Spleen (tissue), 11 donors: ENCODE measurements at regions not wholly inside any gene's neighbourhood (a gene's known extent, or its start where the extent isn't known, plus 50 kb on each side); places are given as distances from the start of the nearest gene placed in this dataset.

ENCODE experiments used
- DNase-seq: peaks from one replicate; pipeline ENCODE4 v3.0.0-alpha.2; 2020
- H3K27ac ChIP-seq, 8 donors: fragments of 200-600 bp; sonication (generic) in 7 of 8; 1 replicate in 4 of 8; 2 replicates in 4 of 8; pipeline versions ENCODE4 v1.5.0 to v1.8.0; 2016 to 2021; ENCODE audit warnings: inconsistent platforms in 4 of 8, mild to moderate bottlenecking in 4 of 8, moderate library complexity in 1 of 8
- H3K27me3 ChIP-seq, 7 donors: fragments of 200-600 bp; sonication (generic) in 6 of 7; replicated peaks in 1 of 7; 1 replicate in 4 of 7; 2 replicates in 3 of 7; pipeline versions ENCODE4 v1.5.0 to v1.8.0; 2016 to 2021; ENCODE audit warnings: inconsistent platforms in 3 of 7, mild to moderate bottlenecking in 1 of 7
- H3K36me3 ChIP-seq, 6 donors: fragments of 200-600 bp; sonication (generic) in 5 of 6; 1 replicate in 4 of 6; 2 replicates in 2 of 6; pipeline versions ENCODE4 v1.5.0 to v1.8.0; 2016 to 2021; ENCODE audit warnings: inconsistent platforms in 2 of 6
- H3K4me1 ChIP-seq, 6 donors: fragments of 200-600 bp; sonication (generic) in 5 of 6; 1 replicate in 3 of 6; 2 replicates in 3 of 6; pipeline versions ENCODE4 v1.5.0 to v1.8.0; 2016 to 2021; ENCODE audit warnings: inconsistent platforms in 3 of 6
- H3K4me3 ChIP-seq, 8 donors: fragments of 200-600 bp; sonication (generic) in 7 of 8; 1 replicate in 4 of 8; 2 replicates in 4 of 8; pipeline versions ENCODE4 v1.5.0 to v1.8.0; 2016 to 2021; ENCODE audit warnings: inconsistent platforms in 4 of 8, mild to moderate bottlenecking in 4 of 8, moderate library complexity in 2 of 8
- H3K9me3 ChIP-seq, 8 donors: fragments of 200-600 bp; sonication (generic) in 7 of 8; 1 replicate in 4 of 8; 2 replicates in 4 of 8; pipeline versions ENCODE4 v1.5.0 to v1.8.0; 2016 to 2021; ENCODE audit warnings: inconsistent platforms in 4 of 8
- POLR2A ChIP-seq, 3 donors: fragments of 450-650 bp; IDR thresholded peaks; one replicate each; pipeline ENCODE4 v1.5.1; 2017; ENCODE audit warnings: antibody characterized with exemption in 3 of 3, mild to moderate bottlenecking in 1 of 3
- POLR2AphosphoS5 ChIP-seq, 3 donors: sonication (generic); formaldehyde crosslinking; IDR thresholded peaks; one replicate each; pipeline ENCODE4 v1.5.1; 2017; ENCODE audit warnings: antibody characterized with exemption in 3 of 3
- WGBS, 5 donors: extraction: QIAGEN DNeasy Blood & Tissue Kit in 3 of 5; methylation state at CpG; one replicate each; pipeline versions ENCODE4 v1.1.5 to v1.1.7; 2013 to 2018; 5-methylcytosine and 5-hydroxymethylcytosine counted together
- intact Hi-C: fragments of 100-400 bp; cut with DNase I; formaldehyde crosslinking; loops from one replicate; pipeline ENCODE4 v1.15.0; 2023; ENCODE audit warnings: low total_unique reads
- TF ChIP-seq, protein P1 (sequence below), 11 experiments: fragments of 200-600 bp in 7 of 11; fragments of 450-650 bp in 4 of 11; sonication (generic) in 4 of 11; IDR thresholded peaks in 8 of 11; conservative IDR thresholded peaks in 3 of 11; 1 replicate in 7 of 11; 2 replicates in 4 of 11; pipeline versions ENCODE4 v1.4.0 to v1.8.0; 2016 to 2021; ENCODE audit warnings: antibody characterized with exemption in 11 of 11, inconsistent platforms in 4 of 11, mild to moderate bottlenecking in 1 of 11
- donor health status: healthy with polysubstance abuse.
- donor health status: DM: no; HTN: no; CAD: no; lungs with moderate emphysema.
- donor health status: DM: no; HTN: no; CAD: no.
- donor health status: Bipolar disorder and iron deficiency.
- donor health status: healthy.
- donor health status: DM: no; HTN: no; CAD: no.
- donor health status: DM: yes; HTN: yes; CAD: no.

DNA sequence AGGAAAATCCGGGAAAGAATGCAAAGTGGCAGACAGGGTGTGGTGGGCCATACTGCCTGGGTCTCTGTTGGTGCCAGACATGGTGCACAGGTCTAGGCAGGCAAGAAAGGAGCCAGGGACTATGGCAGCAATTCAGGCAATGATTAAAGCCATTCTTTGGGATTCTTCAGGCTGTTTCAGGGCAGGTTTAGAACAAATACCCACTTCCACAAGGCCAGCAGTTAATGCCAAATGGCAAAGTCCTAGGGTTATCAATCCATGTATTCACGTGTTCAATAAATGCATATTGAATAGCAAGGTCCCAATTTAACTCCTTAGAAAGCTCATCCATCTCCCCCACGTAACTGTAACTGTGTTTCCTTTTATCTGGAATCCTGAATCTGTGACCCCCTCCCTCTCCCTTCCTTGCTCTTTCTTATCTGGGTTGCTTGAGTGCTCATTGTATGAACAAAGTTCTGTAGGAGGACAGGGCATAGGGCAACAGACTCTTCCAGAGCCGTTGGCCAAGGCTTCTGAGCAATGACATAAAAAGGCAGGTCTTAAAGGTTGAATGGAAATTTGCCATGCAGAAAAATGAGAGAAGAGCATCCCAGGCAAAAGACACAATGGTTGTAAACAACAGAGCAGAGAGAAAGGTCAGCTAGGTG is 146.8 kb upstream of the KLHL29 start:
- no peak overlapping the region for H3K4me3 ChIP-seq
- TF ChIP-seq POLR2A (IDR thresholded peaks at IDR 0.05) (no peak), POLR2AphosphoS5 (IDR thresholded peaks at IDR 0.05) (no peak)
- no peak for DNase-seq
- H3K9me3 ChIP-seq = no peaks in the 10 kb centered on the region
- no peaks in the 10 kb centered on the region for H3K36me3 ChIP-seq
- WGBS, 5 donors = 63 to 73% (median 69%) methylated on average over 4 of the region's 4 CpGs
- intact Hi-C loops = no loop called here
- no peak overlapping the region for H3K27ac ChIP-seq
- no peaks in the 10 kb centered on the region for H3K27me3 ChIP-seq
- H3K4me1 ChIP-seq = no peaks in the 10 kb centered on the region

DNA sequence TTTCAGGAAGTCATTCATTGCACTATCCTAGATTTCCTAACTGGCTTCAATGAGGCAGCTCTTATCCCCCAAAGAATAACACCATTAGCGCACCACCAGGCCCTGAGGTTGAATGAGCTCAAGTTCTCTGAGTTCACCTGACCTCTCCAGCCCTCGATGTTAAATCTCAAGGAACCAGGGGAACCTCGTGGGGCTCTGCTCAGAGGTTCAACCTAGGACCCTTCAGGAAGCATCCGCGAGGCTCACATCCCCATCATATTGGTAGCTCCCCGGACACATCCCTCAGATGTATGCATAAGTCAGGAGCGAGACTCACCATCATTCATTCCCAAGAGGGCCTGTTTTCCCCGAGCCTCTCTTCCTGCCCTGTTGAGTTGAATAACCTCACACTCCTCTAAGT is 145.6 kb upstream of the KLHL29 start:
- TF ChIP-seq POLR2A (IDR thresholded peaks at IDR 0.05) (no peak), POLR2AphosphoS5 (IDR thresholded peaks at IDR 0.05) (no peak)
- TF ChIP-seq, protein P1, sequence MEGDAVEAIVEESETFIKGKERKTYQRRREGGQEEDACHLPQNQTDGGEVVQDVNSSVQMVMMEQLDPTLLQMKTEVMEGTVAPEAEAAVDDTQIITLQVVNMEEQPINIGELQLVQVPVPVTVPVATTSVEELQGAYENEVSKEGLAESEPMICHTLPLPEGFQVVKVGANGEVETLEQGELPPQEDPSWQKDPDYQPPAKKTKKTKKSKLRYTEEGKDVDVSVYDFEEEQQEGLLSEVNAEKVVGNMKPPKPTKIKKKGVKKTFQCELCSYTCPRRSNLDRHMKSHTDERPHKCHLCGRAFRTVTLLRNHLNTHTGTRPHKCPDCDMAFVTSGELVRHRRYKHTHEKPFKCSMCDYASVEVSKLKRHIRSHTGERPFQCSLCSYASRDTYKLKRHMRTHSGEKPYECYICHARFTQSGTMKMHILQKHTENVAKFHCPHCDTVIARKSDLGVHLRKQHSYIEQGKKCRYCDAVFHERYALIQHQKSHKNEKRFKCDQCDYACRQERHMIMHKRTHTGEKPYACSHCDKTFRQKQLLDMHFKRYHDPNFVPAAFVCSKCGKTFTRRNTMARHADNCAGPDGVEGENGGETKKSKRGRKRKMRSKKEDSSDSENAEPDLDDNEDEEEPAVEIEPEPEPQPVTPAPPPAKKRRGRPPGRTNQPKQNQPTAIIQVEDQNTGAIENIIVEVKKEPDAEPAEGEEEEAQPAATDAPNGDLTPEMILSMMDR (IDR thresholded peaks at IDR 0.05 in 8 of 11, conservative IDR thresholded peaks at IDR 0.05 in 3 of 11) = no peak
- Histone ChIP-seq H3K27me3 (no peaks in the 10 kb centered on the region), H3K4me1 (no peaks in the 10 kb centered on the region), H3K4me3 (no peak overlapping the region), H3K36me3 (no peaks in the 10 kb centered on the region), H3K27ac (no peak overlapping the region), H3K9me3 (no peaks in the 10 kb centered on the region)
- intact Hi-C loops = no loop called here
- 87 to 94% (median 90%) methylated on average over 8 of the region's 8 CpGs for WGBS, 5 donors
- DNase-seq = no peak

DNA sequence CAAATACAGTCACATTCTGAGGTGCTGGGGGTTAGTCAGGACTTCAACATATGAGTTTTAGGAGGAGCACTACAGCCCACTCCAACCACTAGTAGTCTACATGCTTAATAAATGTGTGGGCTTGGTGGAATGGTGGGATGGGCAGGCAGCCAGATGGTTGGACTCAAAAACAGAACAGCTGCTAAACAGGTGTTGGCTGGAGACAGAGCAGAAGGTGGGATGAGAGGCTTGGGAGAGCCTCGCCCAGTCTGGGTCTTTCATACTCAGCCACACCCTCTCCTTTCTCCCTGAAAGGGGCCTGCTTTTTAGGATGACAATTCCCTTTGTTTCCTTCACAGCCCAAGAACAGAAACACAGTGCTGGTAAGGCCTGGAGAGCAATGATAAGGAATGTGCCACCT is 143.9 kb upstream of the KLHL29 start:
- Histone ChIP-seq H3K4me3 (no peak overlapping the region), H3K4me1 (no peaks in the 10 kb centered on the region), H3K9me3 (no peaks in the 10 kb centered on the region), H3K36me3 (no peaks in the 10 kb centered on the region), H3K27ac (no peak overlapping the region), H3K27me3 (no peaks in the 10 kb centered on the region)
- TF ChIP-seq POLR2AphosphoS5 (IDR thresholded peaks at IDR 0.05) (no peak), POLR2A (IDR thresholded peaks at IDR 0.05) (no peak)
- TF ChIP-seq, protein P1 (IDR thresholded peaks at IDR 0.05 in 8 of 11, conservative IDR thresholded peaks at IDR 0.05 in 3 of 11) = no peak
- intact Hi-C loops = no loop called here
- no peak for DNase-seq
- 67 to 90% (median 77%) methylated on average over 1 of the region's 1 CpG for WGBS, 5 donors

DNA sequence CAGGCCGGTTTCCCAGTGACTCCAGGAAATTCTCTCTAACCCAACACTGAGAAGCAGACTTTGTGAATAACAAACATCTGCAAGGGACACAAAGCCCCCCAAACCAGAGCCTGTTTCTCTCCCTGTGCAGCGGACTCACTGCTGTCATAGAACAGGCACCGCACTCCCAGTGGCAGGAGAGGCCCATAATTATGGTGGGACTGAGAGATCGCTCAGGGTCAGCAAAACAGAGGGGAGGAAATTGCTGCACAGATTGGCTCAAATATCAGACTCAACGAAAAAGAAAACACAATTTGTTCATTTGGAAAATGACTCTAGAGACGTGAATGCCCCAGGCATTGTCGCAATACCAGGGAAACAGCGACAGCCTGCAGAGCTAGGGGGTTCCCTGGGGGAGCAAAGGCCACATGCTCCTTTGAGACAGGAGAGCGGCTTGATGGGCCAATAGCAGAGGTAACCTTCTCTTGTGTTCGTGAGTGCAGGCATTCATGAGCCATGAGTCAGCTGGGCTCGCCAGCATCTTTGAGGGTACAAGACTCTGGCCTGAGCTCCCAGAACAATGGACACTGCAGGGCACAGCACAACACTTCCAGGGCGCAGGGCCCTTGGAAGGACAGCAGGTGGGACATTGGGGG is 143.3 kb upstream of the KLHL29 start:
- no peaks in the 10 kb centered on the region for H3K4me1 ChIP-seq
- no peak for DNase-seq
- 85 to 92% (median 89%) methylated on average over 12 of the region's 12 CpGs for WGBS, 5 donors
- no peaks in the 10 kb centered on the region for H3K36me3 ChIP-seq
- intact Hi-C loops = no loop called here
- H3K4me3 ChIP-seq = no peak overlapping the region
- TF ChIP-seq POLR2AphosphoS5 (IDR thresholded peaks at IDR 0.05) (no peak), POLR2A (IDR thresholded peaks at IDR 0.05) (no peak)
- TF ChIP-seq, protein P1 (IDR thresholded peaks at IDR 0.05 in 8 of 11, conservative IDR thresholded peaks at IDR 0.05 in 3 of 11) = no peak
- no peaks in the 10 kb centered on the region for H3K9me3 ChIP-seq
- H3K27me3 ChIP-seq = no peaks in the 10 kb centered on the region
- H3K27ac ChIP-seq = no peak overlapping the region
